Erythroblast (primary cell): ENCODE measurements at regions not wholly inside any gene's neighbourhood (a gene's known extent, or its start where the extent isn't known, plus 50 kb on each side); places are given as distances from the start of the nearest gene placed in this dataset.

Experiments
- GATA1 ChIP-seq: IDR thresholded peaks from 2 replicates; pipeline ENCODE4 v1.6.1; 2011; ENCODE audit warnings: low read depth, mild to moderate bottlenecking, control low read depth, low read length, moderate library complexity
- POLR2A ChIP-seq: IDR thresholded peaks from 2 replicates; pipeline ENCODE4 v1.6.1; 2011; ENCODE audit warnings: mild to moderate bottlenecking, low read length

DNA sequence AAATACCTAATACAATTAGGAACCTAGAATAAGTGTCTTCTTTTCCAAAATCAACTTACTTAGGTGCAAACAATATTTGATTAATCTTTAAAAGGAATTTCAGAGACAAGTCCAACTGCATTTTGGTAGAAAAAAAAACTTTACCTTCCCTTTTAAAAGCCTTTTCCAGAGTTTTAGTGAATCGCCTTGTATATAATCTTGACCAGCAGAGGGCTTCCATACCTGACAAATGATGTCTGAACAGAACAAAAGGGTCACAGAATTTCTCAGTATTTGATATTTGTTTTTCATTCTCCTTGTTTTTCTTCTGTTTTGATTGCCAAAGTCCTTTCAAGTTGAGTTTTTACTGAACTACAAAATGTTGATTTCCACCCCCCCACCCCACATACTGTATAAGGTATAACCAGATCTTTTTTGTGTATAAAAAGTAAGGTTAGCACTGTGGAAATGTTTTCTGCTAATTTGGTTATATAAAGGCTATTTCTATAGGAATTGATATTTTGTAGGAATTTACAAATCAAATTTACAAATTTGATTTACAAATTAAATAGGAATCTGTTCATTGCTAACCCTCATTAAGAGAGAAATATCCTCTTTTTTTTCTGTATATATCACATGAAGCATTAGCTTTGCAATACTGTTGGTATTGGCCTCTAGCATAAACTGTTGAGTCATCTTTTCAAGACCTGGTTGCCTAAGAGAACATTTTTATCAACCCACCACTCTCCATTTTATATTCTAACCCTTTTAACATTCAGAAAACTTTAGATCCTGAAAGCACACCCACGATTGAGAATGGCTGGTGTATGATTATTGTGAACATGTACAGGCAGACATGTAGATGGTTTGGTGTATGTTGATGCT, 464.1 kb upstream of the RARB start:
- no peak for TF ChIP-seq POLR2A
- no peak for TF ChIP-seq GATA1
